ENCODE measurements at regions not wholly inside any gene's neighbourhood (a gene's known extent, or its start where the extent isn't known, plus 50 kb on each side); places are given as distances from the start of the nearest gene placed in this dataset.

DNA sequence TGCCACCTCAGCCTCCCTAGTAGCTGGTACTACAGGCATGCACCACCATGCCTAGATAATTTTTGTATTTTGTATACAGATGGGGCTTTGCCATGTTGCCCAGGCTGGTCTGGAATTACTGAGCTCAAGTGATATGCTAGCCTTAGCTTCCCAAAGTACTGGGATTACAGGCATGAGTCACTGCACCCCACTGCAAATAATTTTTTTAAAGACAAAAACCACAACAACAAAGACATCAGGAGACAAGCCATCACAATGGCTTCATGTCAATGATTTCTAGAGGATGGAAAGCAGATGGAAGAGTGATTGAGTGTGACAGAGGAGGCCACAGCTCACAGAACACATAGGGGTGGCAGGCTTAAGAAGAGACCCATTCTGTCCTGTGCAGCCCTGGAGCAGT lies 97.9 kb upstream of the PCSK1 start:
- Histone ChIP-seq H3K56ac (replicated peaks; ENCODE audit: insufficient read length, low read depth, low read length) (no peak overlapping the region), H3K79me2 (ENCODE audit: control insufficient read depth in 1 of 2, insufficient read depth in 2 of 2, low read length in 2 of 2) (no peaks in the 10 kb centered on the region), H2BK12ac (ENCODE audit: low read depth, low read length) (no peak overlapping the region), H3K18ac (ENCODE audit: extremely low read depth, low read length) (no peak overlapping the region), H2AFZ (ENCODE audit: low read length) (no peak overlapping the region), H4K20me1 (replicated peaks in 1 of 2; ENCODE audit: control insufficient read depth in 1 of 2, insufficient read depth in 2 of 2, low read length in 2 of 2) (no peaks in the 10 kb centered on the region), H3K4ac (replicated peaks; ENCODE audit: insufficient read length, low read depth, low read length) (no peak overlapping the region), H3K23ac (ENCODE audit: insufficient read length) (no peak overlapping the region), H3K9me3 (ENCODE audit: insufficient read depth in 2 of 2, low read depth in 1 of 2, low read length in 1 of 2) (no peaks in the 10 kb centered on the region), H4K5ac (ENCODE audit: insufficient read length, low read depth, low read length) (no peak overlapping the region), H3K4me3 (ENCODE audit: extremely low read depth in 1 of 4, insufficient read depth in 2 of 4, low read depth in 3 of 4, low read length in 4 of 4) (no peak overlapping the region), H3K27ac (ENCODE audit: low read depth, low read length) (no peak overlapping the region), H3K4me1 (replicated peaks in 1 of 4; ENCODE audit: control insufficient read depth in 3 of 4, insufficient read depth in 4 of 4, low read length in 3 of 4) (no peaks in the 10 kb centered on the region), H2AK5ac (ENCODE audit: low read depth, low read length) (no peak overlapping the region), H3K36me3 (ENCODE audit: control insufficient read depth in 2 of 4, insufficient read depth in 4 of 4, low read length in 3 of 4) (no peaks in the 10 kb centered on the region), H2BK15ac (ENCODE audit: low read length) (no peak overlapping the region), H4K91ac (replicated peaks; ENCODE audit: insufficient read length, low read length) (no peak overlapping the region), H2BK20ac (ENCODE audit: low read length) (no peak overlapping the region), H2BK5ac (ENCODE audit: low read depth, low read length) (no peak overlapping the region), H3K9ac (replicated peaks in 1 of 4; ENCODE audit: extremely low read depth in 1 of 4, low read depth in 3 of 4, low read length in 3 of 4) (no peak overlapping the region), H3K79me1 (ENCODE audit: low read depth, low read length) (no peaks in the 10 kb centered on the region), H4K8ac (ENCODE audit: extremely low read depth, insufficient read depth, low read length) (no peak overlapping the region), H3K27me3 (replicated peaks in 1 of 4; ENCODE audit: control insufficient read depth in 3 of 4, extremely low read depth in 1 of 4, insufficient read depth in 3 of 4, low read length in 3 of 4) (no peaks in the 10 kb centered on the region), H3K14ac (ENCODE audit: insufficient read length) (no peak overlapping the region), H3K4me2 (ENCODE audit: insufficient read depth in 1 of 2, low read depth in 2 of 2, low read length in 2 of 2) (no peak overlapping the region), H2BK120ac (replicated peaks; ENCODE audit: low read depth, low read length) (no peak overlapping the region), H3K23me2 (ENCODE audit: low read depth, low read length) (no peaks in the 10 kb centered on the region)
- no peak for TF ChIP-seq TAF1 (IDR thresholded peaks at IDR 0.05; ENCODE audit: low read depth, low read length)
- TF ChIP-seq, protein P1, sequence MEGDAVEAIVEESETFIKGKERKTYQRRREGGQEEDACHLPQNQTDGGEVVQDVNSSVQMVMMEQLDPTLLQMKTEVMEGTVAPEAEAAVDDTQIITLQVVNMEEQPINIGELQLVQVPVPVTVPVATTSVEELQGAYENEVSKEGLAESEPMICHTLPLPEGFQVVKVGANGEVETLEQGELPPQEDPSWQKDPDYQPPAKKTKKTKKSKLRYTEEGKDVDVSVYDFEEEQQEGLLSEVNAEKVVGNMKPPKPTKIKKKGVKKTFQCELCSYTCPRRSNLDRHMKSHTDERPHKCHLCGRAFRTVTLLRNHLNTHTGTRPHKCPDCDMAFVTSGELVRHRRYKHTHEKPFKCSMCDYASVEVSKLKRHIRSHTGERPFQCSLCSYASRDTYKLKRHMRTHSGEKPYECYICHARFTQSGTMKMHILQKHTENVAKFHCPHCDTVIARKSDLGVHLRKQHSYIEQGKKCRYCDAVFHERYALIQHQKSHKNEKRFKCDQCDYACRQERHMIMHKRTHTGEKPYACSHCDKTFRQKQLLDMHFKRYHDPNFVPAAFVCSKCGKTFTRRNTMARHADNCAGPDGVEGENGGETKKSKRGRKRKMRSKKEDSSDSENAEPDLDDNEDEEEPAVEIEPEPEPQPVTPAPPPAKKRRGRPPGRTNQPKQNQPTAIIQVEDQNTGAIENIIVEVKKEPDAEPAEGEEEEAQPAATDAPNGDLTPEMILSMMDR (IDR thresholded peaks at IDR 0.05; ENCODE audit: control extremely low read depth in 1 of 3, insufficient read depth in 1 of 3, low read depth in 1 of 3, low read length in 3 of 3) = no peak
- TF ChIP-seq BRCA1 (IDR thresholded peaks at IDR 0.05; ENCODE audit: low read depth, low read length) = no peak
- TF ChIP-seq JUND (IDR thresholded peaks at IDR 0.05; ENCODE audit: low read length) = no peak
- TF ChIP-seq RXRA (IDR thresholded peaks at IDR 0.05; ENCODE audit: insufficient read depth, low read depth, low read length) = no peak
- TF ChIP-seq POLR2AphosphoS5 (IDR thresholded peaks at IDR 0.05; ENCODE audit: low read depth, low read length) = no peak
- no peak for TF ChIP-seq SP2 (IDR thresholded peaks at IDR 0.05; ENCODE audit: low read length)
- CTCF ChIA-PET (ENCODE audit: partially characterized antibody) = interaction anchor here (0.8 to 1.5 kb wide), 2 partner anchors 12 to 84 kb away, joined by 3 read pairs; no protein-coding TSS in a partner anchor
- POLR2A ChIA-PET (ENCODE audit: partially characterized antibody) = no interaction called here
- FAIRE-seq = no peak
- DNase-seq (ENCODE audit: low read depth in 1 of 2, low spot score in 2 of 2) = no peak

Measured in H1 (cell line).